Activated CD4-positive, CD25-positive, alpha-beta regulatory T cell treated with anti-CD3 and anti-CD28 coated beads, Interleukin-2, amount 50 U/mL, for 24 hours (primary cell): ENCODE measurements at regions not wholly inside any gene's neighbourhood (a gene's known extent, or its start where the extent isn't known, plus 50 kb on each side); places are given as distances from the start of the nearest gene placed in this dataset.
"Not testable (repeated sequence)": the region's sequence is repeated elsewhere in the genome, so short reads cannot be mapped to it uniquely, and the experiment has no call there.

Experiments used
- ATAC-seq, 2 donors: fragments of 150-1000 bp; cut with Tn5 transposase; one replicate each; pipeline ENCODE4 v1.10.0; 2021; ENCODE audit warnings: mild to moderate bottlenecking in 1 of 2, moderate library complexity in 1 of 2

GRCh38 chr6:11380969-11381744 is 148.7 kb upstream of the NEDD9 start:
- no peak for ATAC-seq

GRCh38 chr6:11380549-11380948 is 148.1 kb upstream of the NEDD9 start:
- ATAC-seq = no peak

- ATAC-seq = no peak
Observed at GRCh38 chr6:11379805-11380204, 147.3 kb upstream of the NEDD9 start.

GRCh38 chr6:11378639-11379038 is 146.2 kb upstream of the NEDD9 start:
- ATAC-seq = no peak

- peak; percentile 71 to 83 for ATAC-seq
Observed at GRCh38 chr6:11374036-11375010, 141.9 kb upstream of the NEDD9 start.

- no peak for ATAC-seq
Observed at GRCh38 chr6:11373208-11373607, 140.7 kb upstream of the NEDD9 start.

- not testable (repeated sequence) for ATAC-seq
Observed at GRCh38 chr6:11372186-11372790, 139.8 kb upstream of the NEDD9 start.

GRCh38 chr6:11370191-11371018 is 137.9 kb upstream of the NEDD9 start:
- ATAC-seq = no peak

GRCh38 chr6:11368760-11369159 is 136.3 kb upstream of the NEDD9 start:
- peak; percentile 70 to 71 for ATAC-seq

- ATAC-seq = no peak
Observed at GRCh38 chr6:11368264-11368663, 135.8 kb upstream of the NEDD9 start.

GRCh38 chr6:11367638-11368199 is 135.3 kb upstream of the NEDD9 start:
- no peak for ATAC-seq

GRCh38 chr6:11366934-11367637 is 134.6 kb upstream of the NEDD9 start:
- no peak for ATAC-seq

GRCh38 chr6:11366183-11366933 is 133.9 kb upstream of the NEDD9 start:
- ATAC-seq = peak; percentile 72 to 74

- ATAC-seq = no peak
Observed at GRCh38 chr6:11364971-11365397, 132.5 kb upstream of the NEDD9 start.

- ATAC-seq = peak; percentile 68 to 74
Observed at GRCh38 chr6:11363881-11364576, 131.6 kb upstream of the NEDD9 start.

GRCh38 chr6:11362564-11362963 is 130.1 kb upstream of the NEDD9 start:
- peak; percentile 7 for ATAC-seq

- no peak for ATAC-seq
Observed at GRCh38 chr6:11358904-11359830, 126.7 kb upstream of the NEDD9 start.

- no peak for ATAC-seq
Observed at GRCh38 chr6:11357285-11357684, 124.8 kb upstream of the NEDD9 start.
